HG02840 (cell line): ENCODE measurements at regions not wholly inside any gene's neighbourhood (a gene's known extent, or its start where the extent isn't known, plus 50 kb on each side); places are given as distances from the start of the nearest gene placed in this dataset.

Experiments used
- ATAC-seq: cut with Tn5 transposase; IDR thresholded peaks from one replicate; pipeline ENCODE4 v1.9.1; 2021; ENCODE audit warnings: mild to moderate bottlenecking, moderate library complexity, moderate number of reproducible peaks; ENCODE audit not compliant: unreplicated experiment, low FRiP score

DNA sequence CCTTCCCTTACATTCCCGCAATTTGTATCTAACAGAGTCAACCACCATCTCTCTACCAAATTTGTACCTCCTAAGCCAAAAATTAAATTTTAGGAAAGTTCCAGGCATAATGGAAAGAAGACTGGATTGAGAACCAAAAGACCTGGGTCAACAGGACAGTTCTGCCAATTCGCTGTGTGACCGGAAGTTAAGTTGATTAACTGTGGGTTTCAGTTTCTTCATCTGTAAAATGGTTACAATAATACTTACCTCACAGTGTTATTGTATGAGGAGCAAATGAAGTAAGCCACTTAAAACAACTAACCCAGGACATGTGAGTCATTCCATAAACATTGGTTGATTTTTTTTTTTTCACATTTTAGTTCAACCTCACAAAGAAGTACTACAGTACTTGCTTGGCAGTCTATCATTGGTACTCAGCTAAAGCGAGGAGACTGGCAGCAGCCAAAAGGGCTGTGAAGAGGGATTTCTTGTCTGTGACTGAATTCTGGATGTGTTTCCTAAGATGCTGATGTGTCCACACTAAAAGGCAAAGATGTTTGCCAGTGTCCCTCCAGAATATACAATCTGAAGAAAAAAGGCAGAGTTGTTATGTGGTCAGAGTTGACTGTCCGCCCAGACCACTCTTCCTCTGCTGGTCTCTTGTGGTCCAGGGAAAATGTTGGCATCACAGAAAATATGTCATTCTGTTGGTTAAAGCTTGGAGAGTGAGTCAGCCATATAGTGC lies 198.6 kb downstream of the TLE1 start:
- ATAC-seq: no peak

DNA sequence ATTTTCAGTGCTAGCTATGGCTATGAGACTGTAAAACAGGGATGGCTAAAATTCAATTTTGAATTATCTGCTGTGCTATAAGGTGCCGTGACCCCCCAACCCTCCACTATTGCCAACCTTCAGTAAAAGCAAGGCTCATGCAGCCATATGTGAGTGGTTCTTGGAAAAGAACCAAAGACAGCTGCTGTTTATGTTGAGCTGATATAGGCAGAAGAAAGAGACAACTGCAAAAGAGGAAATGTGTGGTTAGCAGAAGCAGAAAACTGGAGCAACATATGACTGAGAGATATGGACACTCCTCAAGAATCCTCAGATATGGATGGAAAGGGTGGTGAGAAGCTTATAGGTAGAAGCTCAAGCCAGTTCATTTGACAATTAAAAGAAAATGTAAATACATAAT lies 200.3 kb downstream of the TLE1 start:
- ATAC-seq: no peak

DNA sequence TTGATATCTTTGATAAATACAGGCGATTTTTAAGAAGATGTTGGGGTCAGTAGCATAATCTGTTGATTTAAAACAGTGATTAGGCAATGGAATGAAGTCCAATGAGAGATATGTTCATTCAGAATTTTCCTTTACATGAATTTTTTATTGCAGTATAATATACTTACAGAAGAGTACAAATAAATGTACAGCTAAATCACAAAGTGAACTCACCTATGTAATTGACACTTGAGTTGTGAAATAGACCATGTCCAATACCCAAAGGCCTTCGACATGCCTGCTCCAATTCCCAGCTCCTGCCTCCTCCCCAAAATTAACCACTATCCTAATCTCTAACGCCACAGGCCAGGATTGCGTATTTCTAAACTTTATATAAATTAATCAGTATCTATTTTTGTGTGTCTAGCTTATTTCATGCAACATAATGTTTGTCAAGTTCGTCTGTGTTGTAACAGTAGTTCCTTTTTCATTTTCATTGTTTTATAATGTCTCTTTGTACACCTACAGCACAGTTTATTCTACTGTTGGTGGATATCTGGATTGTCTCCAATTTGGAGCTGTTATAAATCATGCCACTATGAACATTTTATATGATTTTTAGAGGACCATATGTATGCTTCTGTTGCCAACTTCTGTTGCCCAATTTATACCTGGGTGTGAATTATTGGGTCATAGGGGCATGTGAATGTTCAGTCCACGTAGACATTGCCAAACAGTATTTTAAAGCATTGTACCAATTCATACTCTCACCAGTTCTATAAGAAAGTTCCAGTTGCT lies 208.3 kb downstream of the TLE1 start:
- no peak for ATAC-seq

DNA sequence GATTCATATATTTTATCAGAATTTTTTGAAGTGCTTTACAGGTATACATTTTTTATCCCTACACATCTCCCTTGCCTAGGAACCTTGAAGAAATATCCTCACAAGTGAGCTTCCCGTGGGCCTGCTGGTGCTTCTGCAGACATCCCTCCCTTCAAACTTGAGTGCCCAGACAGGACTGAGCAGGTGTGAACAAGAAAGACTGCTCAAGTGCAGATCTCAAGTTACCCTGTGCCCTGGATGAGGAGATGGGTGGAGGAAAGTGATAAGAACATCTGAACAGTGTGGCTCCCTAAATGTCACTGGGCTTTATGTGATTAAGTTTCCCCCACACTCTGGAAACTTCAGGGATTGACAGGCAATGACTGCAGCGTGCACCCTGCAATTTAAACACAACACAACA lies 209.8 kb downstream of the TLE1 start:
- no peak for ATAC-seq

DNA sequence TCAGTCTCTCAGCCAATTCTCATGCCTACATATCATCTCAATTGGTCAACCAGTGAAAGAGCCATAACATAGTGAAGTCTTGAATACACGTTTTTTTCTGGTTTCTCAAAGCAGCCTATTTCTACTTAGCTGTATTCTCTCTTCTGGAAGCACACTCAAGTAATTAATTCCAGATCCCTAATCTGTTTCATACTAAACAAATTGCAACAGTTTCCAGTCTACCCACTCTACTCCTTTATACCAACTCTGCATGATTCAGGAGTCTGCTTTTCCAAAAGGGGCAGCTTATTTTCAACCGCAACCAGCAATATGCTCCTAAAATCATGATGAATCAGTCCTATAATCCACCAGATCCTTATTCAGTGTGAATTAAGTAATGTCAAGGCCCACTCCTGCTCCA lies 211.7 kb downstream of the TLE1 start:
- ATAC-seq: no peak

DNA sequence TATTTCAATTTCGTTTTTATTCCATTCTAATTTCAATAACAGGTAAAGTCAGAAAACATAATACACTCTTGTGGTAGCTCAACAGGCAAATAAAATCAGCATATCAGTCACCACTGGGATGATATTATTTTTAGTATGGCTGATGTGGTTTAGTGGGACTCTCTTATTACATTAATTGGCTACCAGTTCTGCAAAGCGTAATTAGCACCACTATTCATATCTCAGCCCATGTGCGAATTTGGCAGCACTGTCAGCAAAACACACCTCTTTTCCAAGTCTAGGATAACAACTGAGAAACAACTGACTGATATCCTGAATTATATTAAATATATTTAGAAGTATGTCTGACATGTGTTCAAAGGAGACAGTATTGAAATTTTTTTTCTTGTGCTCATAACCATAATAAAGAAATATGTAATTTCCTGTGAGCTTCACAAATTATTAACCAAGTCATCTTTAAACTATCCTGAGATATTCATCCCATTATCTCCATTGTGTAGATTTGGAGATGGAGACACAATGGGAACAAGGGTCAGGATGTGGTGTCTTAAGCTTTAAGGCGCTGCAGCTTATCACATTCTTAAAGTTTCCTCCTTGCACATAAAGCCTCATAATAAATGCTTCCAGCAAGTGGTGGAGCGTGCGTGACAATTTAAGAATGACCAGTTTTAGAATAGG lies 212.4 kb downstream of the TLE1 start:
- ATAC-seq: no peak

DNA sequence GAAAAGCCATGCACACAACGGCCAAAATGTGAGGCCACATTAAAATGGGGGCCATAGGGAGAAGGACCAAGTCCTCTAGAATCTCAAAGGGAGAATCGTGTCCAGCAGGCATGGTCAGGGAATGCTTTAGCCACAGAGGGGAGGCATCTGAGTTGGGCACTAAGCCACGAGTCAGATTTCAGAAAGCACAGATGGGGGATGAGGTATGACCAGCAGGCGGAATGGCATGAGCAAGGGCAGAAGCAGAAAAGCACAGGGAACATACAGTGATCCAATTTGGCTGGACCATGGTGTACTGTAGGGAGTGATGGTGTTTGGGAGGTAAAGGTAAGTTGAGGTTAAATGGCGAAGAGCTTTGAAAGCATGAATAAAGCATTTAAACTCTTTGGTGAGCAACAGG lies 214.6 kb downstream of the TLE1 start:
- no peak for ATAC-seq

DNA sequence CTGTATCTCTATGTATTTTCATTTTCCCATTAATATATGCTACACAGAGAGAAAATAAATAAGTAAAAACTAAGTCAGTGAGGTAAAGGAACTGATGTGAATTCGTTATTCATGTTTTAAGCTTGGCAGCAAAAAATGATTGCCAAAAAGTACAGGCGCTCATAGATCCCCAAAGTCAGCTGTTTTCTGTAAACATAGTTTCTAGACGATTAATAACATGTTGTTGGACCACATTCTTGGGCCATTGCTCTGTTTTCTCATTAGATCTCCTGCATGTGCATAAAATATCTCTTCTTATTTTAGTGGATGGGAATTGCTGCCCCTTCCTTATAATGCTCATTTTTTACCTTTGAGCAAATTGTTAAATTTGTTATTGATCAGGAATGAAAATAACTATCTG lies 215.2 kb downstream of the TLE1 start:
- no peak for ATAC-seq

DNA sequence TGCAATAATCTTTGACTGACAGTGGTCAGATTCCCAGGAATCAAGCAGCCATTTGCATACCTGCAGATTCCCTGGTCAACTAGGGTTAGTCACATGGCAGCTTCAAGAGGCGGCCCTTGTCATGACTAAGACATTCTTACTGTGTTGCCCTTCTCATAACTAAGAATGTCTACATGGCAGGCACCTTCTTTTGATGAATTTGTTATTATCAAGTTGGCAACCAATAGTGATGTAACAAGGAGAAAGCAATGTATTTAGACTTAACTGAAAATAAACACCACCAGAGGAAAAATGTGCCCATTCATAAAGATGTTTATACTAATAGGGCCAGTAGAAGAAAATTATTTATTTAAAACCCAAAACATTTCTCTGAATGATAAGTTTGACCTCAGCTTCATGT lies 215.6 kb downstream of the TLE1 start:
- no peak for ATAC-seq

DNA sequence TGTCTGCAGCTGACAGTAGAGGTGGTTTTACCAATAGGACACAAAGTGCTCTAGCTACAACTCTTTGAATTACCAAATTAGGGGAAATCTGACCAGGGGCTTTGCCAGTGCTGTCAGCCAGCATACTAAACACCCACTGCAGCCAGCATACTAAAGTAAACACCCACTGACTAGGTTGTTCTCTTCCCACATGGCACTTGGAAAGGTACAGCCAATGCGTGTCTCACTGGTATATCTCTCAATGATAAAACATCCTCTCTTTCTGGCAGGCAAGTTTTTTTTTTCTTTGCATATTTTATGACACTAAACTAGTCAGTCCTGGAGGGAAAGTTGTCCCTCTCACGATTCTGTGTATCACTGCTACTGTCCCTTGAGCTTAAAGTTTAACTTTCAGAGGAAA lies 216.1 kb downstream of the TLE1 start:
- ATAC-seq: no peak

DNA sequence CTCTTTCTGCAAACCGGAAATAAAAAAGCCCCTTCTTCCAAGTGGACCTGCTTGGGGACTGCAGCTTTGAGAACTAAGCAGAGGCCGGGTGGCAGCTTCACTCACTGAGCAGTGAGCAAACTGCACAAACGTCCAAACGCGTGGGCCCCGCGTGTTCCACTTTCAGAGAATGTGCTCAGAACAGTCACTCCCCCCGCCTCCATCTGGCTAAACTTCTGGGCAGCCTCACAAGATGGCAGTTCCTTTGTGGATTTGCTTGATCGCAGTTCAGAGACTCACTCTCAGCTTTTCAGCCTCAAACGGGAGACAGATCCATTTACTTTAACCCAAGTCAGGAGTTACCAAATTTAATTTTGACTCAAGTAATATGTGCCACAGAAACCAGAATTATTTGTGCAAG lies 216.6 kb downstream of the TLE1 start:
- no peak for ATAC-seq

DNA sequence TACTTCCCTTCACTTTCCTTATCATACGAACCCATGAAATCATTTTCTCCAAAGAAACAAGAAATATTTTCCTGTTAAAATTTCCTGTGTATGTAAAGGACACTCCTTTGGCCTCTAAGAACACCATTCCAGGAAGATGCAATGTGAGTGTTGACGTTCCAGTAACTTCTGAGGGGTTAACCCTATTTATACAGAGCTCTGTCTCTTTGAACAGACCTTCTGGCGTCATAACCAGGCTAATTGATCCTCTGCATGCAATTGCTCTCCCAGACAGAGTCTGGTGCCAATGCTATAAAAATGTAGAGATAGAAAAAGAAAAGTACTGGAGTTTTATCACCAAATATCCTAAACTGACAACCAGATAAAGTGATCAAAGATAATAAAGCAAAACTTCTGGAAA lies 218.5 kb downstream of the TLE1 start:
- no peak for ATAC-seq

DNA sequence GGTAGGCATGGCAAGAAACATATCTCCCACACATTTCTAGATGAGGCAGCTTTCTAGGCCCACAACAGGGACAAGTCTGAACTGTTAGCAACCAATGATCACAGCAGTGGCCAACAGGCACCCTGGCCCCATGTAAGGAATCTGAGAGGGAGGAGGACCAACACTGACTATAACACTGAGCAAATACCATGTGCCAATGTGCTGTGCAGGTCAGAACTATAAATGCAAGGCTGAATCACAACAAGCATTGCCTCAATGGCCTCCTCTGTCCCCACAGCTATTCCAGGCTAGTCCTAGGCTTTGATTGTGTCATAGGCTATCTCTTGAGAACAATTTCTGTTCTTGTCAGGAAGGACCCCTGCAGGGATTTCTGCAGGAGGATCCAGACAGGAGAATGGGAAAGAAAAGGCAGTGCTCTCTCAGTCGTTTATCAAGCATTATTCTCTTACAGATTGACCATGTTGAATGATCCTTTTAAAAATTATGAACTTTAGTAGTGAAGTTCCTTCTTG lies 221.2 kb downstream of the TLE1 start:
- ATAC-seq: no peak

DNA sequence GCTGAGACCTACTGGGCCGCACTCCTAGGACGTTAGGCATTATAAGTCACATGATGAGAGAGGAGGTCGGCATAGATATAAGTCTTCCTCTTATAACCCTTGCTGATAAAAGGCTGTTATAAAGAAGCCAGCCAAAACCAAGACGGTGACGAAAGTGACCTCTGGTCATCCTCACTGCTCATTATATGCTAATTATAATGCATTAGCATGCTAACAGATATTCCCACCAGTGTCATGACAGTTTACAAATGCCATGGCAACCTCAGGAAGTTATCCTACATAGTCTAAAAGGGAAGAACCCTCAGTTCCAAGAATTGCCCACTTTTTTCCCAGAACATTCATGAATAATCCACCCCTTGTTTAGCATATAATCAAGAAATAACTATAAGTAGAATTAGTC lies 222.4 kb downstream of the TLE1 start:
- ATAC-seq: no peak

DNA sequence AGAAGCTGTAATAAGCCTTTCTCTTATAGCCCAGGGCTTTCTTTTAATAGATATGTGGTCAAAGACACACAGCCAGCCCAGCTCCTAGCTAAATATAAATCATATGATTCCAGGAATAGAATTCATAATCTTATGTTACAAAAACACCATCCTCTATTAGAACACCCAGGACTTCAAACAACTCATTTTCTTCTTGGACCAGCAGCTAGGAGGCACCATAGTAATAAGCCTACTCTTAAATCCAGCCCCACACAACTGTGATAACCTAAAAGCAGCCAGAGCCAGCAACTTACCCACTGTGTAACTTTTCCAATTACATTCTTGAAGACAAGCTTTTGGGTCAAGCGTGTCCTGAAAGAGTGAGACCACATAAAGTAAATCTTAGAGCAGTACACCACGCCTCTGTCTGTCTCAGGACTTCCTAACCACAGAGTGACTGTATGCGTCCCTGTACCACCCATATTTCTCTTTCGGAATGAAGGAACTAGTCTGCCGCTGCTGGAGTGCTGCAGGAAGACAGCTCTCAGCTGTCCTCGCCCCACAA lies 223.8 kb downstream of the TLE1 start:
- ATAC-seq: no peak

DNA sequence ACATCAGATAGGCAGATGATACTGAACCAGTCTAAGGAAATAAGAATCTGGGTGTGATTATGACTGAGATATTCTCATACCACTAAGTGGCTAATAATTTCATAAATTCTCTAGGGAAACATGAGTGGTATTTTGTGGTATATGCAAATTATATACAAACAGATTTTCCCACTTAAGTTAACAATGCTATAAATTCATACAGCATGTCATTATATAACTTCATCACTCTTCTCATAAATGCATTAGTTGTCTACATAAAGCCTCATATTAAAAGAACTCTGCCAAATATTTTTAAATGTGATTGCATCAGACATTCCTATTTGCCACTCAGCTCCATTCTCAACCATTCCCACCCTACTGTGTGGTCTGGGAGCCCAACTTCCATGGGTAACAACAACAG lies 226.5 kb downstream of the TLE1 start:
- ATAC-seq: no peak

DNA sequence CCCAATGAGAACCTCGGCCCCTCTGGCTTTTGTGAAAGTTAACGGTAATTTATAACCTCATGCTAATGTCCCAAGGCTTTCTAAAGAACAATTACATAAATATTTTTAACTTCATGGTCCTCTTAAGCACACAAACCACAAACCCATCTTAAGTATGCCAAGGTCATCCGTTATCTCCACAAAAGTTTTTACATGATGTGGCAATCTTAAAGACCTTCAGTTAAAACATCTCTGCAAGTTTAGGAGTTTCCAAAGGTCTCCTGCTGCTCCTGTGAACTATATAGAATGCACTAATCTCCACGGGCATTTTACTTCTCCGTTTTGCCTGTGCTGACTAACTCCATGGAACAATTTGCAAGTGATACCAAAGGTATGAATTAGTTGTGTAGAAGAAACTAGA lies 228.2 kb downstream of the TLE1 start:
- ATAC-seq: no peak

DNA sequence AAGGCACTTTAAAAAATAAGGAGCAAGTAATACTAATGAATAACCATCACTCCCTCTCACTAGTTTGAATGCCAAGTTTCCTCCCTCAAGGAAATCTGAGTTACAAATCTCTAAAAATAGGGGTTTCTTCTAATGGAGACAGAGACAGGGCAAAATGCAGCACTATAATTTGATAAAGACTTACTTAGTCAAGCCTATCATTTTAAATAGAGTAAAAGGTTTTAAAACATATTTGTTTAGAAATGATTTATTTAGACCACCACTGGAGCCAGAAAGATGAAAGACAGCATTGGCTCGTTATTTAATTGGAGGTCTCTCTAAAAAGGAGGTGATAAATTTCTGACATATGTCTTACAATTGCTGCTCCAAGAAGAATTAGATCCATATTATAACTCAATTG lies 228.7 kb downstream of the TLE1 start:
- ATAC-seq: no peak

DNA sequence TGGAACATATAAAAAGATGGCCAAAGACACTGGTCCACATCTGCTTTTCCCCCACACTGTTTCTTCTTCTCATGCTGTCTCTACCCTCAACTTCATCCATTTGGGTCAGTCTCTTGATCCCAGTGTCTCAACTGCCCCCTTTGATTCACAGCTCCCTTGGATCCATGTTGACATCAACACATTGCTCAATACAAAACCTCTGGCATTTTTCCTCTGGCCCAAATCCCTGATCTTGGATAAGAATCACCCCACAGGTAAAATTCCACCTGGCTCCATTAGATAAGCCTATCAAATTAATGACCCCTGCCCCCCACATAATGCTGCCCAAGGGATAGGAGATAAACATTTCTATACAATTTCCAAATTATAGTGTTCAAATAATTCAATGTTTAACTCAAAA lies 229.8 kb downstream of the TLE1 start:
- no peak for ATAC-seq

DNA sequence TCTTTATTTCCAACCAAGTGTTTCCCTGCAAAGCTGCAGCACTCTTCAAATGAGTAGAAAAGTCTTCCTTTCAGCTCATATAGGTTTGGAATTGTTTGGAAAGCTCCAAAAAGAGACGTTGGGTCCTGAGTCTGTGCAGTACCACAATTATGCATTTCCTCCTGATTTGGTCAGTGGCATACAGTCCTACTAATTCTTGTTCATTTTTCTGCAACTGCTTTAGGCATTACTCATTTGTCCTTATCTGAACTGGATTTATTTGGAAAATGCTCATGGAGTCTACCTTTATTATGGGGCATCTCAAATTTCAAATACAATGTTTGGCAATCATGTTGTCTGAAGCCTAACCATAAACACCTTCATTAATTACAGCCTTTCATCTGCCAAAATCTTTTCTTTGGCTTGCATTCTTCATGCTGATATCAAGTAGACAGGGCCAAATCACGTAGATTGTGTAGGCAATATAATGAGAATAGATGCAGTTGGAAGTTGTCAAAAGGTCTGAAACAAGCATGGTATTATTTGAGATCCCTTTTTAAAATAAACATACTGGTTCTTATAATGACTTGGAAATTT lies 232.8 kb downstream of the TLE1 start:
- ATAC-seq: no peak
